SU-DHL-6 (cell line): ENCODE measurements at regions not wholly inside any gene's neighbourhood (a gene's known extent, or its start where the extent isn't known, plus 50 kb on each side); places are given as distances from the start of the nearest gene placed in this dataset.

Source experiments
- H2AFZ ChIP-seq: fragments of 200-600 bp; sonication (generic); 2 replicates; pipeline ENCODE4 v1.6.1; 2014; ENCODE audit warnings: low read depth, mild to moderate bottlenecking, moderate library complexity, mixed read lengths, antibody characterized with exemption, low read length; ENCODE audit not compliant: severe bottlenecking
- H3F3A ChIP-seq: fragments of 200-600 bp; shearing (Covaris generic); 2 replicates; pipeline ENCODE4 v1.6.0; 2016; ENCODE audit warnings: antibody characterized with exemption, mild to moderate bottlenecking; ENCODE audit not compliant: insufficient read depth
- H3K27ac ChIP-seq: fragments of 200-600 bp; sonication (generic); 2 replicates; pipeline ENCODE4 v1.5.1; 2016; ENCODE audit warnings: low read depth, mild to moderate bottlenecking, low read length, moderate library complexity, mixed read lengths
- H3K27me3 ChIP-seq: fragments of 200-600 bp; sonication (generic), shearing (Covaris generic); 2 replicates; pipeline ENCODE4 v1.6.0; 2014; ENCODE audit warnings: mild to moderate bottlenecking, low read length
- H3K36me3 ChIP-seq: fragments of 200-600 bp; sonication (generic); 2 replicates; pipeline ENCODE4 v1.6.1; 2014; ENCODE audit warnings: mild to moderate bottlenecking, low read length, mixed read lengths
- H3K4me2 ChIP-seq: fragments of 300-600, 200-600 bp; shearing (Covaris generic), sonication (generic); 2 replicates; pipeline ENCODE4 v1.6.0; 2014; ENCODE audit warnings: low read length, low read depth, mild to moderate bottlenecking; ENCODE audit not compliant: poor library complexity, severe bottlenecking
- H3K4me3 ChIP-seq: fragments of 200-600 bp; sonication (generic); 2 replicates; pipeline ENCODE4 v1.5.1; 2014; ENCODE audit warnings: antibody characterized with exemption, low read length, mild to moderate bottlenecking, mixed read lengths; ENCODE audit not compliant: insufficient read depth, poor library complexity, severe bottlenecking
- H3K79me2 ChIP-seq: fragments of 200-600 bp; sonication (generic); 2 replicates; pipeline ENCODE4 v1.6.1; 2014; ENCODE audit warnings: mild to moderate bottlenecking, low read length, moderate library complexity; ENCODE audit not compliant: insufficient read depth
- H3K9ac ChIP-seq: fragments of 200-600 bp; sonication (generic); 2 replicates; pipeline ENCODE4 v1.7.0; 2014; ENCODE audit warnings: mild to moderate bottlenecking, low read length
- H3K9me2 ChIP-seq: fragments of 200-600 bp; sonication (generic); replicated peaks from 2 replicates; pipeline ENCODE4 v1.6.1; 2014; ENCODE audit warnings: low read length; ENCODE audit not compliant: insufficient read depth
- H3K9me3 ChIP-seq: fragments of 200-600 bp; sonication (generic); 2 replicates; pipeline ENCODE4 v1.6.1; 2014; ENCODE audit warnings: low read length, mixed read lengths; ENCODE audit not compliant: insufficient read depth
- H4K20me1 ChIP-seq: fragments of 200-600 bp; sonication (generic); 2 replicates; pipeline ENCODE4 v1.6.1; 2014; ENCODE audit warnings: low read depth, mild to moderate bottlenecking, antibody characterized with exemption, low read length, moderate library complexity, mixed read lengths
- EZH2phosphoT487 ChIP-seq: fragments of 200-600 bp; sonication (generic), shearing (Covaris generic); conservative IDR thresholded peaks from 2 replicates; pipeline ENCODE4 v1.6.1; 2018; ENCODE audit warnings: mild to moderate bottlenecking, antibody characterized with exemption, low read length, moderate library complexity, mixed read lengths
- TF ChIP-seq, protein P1 (sequence below): fragments of 200-600 bp; sonication (generic); IDR thresholded peaks from one replicate; pipeline ENCODE4 v1.5.1; 2017; ENCODE audit warnings: antibody characterized with exemption, mild to moderate bottlenecking, low read length, moderate library complexity; ENCODE audit not compliant: insufficient read depth, poor library complexity, severe bottlenecking

DNA sequence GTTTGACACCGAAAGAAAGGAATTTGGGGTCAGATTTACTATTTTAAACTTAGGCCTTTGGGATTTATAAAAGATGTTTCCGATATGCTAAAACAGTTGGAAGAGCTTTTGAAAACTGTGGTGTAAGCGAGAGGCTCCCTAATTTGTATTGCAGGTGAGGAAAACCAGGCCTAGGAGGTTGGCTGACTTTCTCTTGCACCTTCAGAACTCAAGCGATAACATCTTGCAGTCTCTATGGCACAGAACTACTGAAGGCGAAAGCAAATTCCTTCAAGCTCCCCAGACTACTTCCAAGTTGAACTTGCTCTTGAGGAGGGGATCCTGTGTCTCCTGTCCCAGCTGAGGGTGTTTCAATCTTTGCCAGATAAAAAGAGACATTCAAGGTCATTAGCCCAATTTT is 685.7 kb downstream of the ADGRL2 start:
- Histone ChIP-seq H3K4me3 (no peak overlapping the region), H2AFZ (no peak overlapping the region), H4K20me1 (no peaks in the 10 kb centered on the region), H3K9me3 (no peaks in the 10 kb centered on the region), H3K79me2 (no peaks in the 10 kb centered on the region), H3K27me3 (no peaks in the 10 kb centered on the region), H3K27ac (no peak overlapping the region), H3K36me3 (no peaks in the 10 kb centered on the region), H3K4me2 (no peak overlapping the region), H3K9ac (no peak overlapping the region), H3K9me2 (no peaks in the 10 kb centered on the region), H3F3A (no peaks in the 10 kb centered on the region)
- TF ChIP-seq EZH2phosphoT487, result no peak
- TF ChIP-seq, protein P1, sequence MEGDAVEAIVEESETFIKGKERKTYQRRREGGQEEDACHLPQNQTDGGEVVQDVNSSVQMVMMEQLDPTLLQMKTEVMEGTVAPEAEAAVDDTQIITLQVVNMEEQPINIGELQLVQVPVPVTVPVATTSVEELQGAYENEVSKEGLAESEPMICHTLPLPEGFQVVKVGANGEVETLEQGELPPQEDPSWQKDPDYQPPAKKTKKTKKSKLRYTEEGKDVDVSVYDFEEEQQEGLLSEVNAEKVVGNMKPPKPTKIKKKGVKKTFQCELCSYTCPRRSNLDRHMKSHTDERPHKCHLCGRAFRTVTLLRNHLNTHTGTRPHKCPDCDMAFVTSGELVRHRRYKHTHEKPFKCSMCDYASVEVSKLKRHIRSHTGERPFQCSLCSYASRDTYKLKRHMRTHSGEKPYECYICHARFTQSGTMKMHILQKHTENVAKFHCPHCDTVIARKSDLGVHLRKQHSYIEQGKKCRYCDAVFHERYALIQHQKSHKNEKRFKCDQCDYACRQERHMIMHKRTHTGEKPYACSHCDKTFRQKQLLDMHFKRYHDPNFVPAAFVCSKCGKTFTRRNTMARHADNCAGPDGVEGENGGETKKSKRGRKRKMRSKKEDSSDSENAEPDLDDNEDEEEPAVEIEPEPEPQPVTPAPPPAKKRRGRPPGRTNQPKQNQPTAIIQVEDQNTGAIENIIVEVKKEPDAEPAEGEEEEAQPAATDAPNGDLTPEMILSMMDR, result no peak

GRCh38 chr1:82485591-82486369 is 685.0 kb downstream of the ADGRL2 start:
- Histone ChIP-seq H3K79me2 (no peaks in the 10 kb centered on the region), H3K27ac (no peak overlapping the region)
- TF ChIP-seq, protein P1, result no peak
- TF ChIP-seq EZH2phosphoT487, result no peak

GRCh38 chr1:82483146-82483545 is 682.4 kb downstream of the ADGRL2 start:
- no peaks in the 10 kb centered on the region for H4K20me1 ChIP-seq
- H2AFZ ChIP-seq, result no peak overlapping the region
- TF ChIP-seq EZH2phosphoT487, result no peak
- TF ChIP-seq, protein P1, result no peak
- no peaks in the 10 kb centered on the region for H3K9me3 ChIP-seq
- H3K4me3 ChIP-seq, result no peak overlapping the region
- no peak overlapping the region for H3K27ac ChIP-seq
- no peaks in the 10 kb centered on the region for H3F3A ChIP-seq
- no peak overlapping the region for H3K9ac ChIP-seq
- H3K27me3 ChIP-seq, result no peaks in the 10 kb centered on the region
- H3K79me2 ChIP-seq, result no peaks in the 10 kb centered on the region
- H3K36me3 ChIP-seq, result no peaks in the 10 kb centered on the region
- H3K4me2 ChIP-seq, result no peak overlapping the region
- no peaks in the 10 kb centered on the region for H3K9me2 ChIP-seq

More at GRCh38 chr1:82485591-82486369, 685.0 kb downstream of the ADGRL2 start:
- no peaks in the 10 kb centered on the region for H4K20me1 ChIP-seq
- no peaks in the 10 kb centered on the region for H3K9me2 ChIP-seq
- H2AFZ ChIP-seq, result no peak overlapping the region
- no peaks in the 10 kb centered on the region for H3F3A ChIP-seq
- no peaks in the 10 kb centered on the region for H3K36me3 ChIP-seq
- no peak overlapping the region for H3K4me3 ChIP-seq
- no peak overlapping the region for H3K4me2 ChIP-seq
- H3K9me3 ChIP-seq, result no peaks in the 10 kb centered on the region
- H3K9ac ChIP-seq, result no peak overlapping the region
- H3K27me3 ChIP-seq, result no peaks in the 10 kb centered on the region
